ENCODE measurements at regions not wholly inside any gene's neighbourhood (a gene's known extent, or its start where the extent isn't known, plus 50 kb on each side); places are given as distances from the start of the nearest gene placed in this dataset.

DNA sequence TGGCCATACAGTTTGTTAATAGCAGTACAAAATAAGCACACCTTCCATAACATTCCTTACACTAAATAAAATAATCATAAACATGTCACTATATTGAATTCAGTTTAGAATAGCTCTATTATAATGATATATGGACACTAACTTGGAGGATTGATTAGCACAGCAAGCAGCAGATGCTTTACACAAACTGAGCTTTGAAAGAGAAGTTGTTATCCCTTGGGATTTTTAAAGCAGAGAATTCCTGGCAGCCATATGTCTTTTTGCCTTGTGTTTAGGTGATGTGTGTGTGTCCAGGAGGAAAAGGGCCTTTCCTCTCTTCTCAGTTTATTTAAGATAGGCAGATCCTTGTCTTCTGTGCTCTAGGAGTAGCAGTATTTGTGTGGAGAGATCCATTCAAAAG lies 232.2 kb upstream of the GRIN3A start:
- no peaks in the 10 kb centered on the region for H3K4me1 ChIP-seq (ENCODE audit: insufficient read depth, low read length, poor library complexity, severe bottlenecking)
- no peaks in the 10 kb centered on the region for H3K9me3 ChIP-seq (ENCODE audit: low read depth, low read length, poor library complexity, severe bottlenecking)
- POLR2A ChIA-PET (ENCODE audit: low non-redundant PET), result no interaction called here
- intact Hi-C loops (cut with micrococcal nuclease; ENCODE audit: unreplicated experiment), result loop anchor here (10.0 kb wide), 1 partner anchor 366 kb away; no protein-coding TSS in a partner anchor
- no TSS peak for BruUV-seq (replicated peaks)
- H3K27me3 ChIP-seq (replicated peaks; ENCODE audit: insufficient read depth, low read depth, low read length, poor library complexity), result no peaks in the 10 kb centered on the region
- no peak overlapping the region for H3K4me3 ChIP-seq (ENCODE audit: low read depth, low read length, poor library complexity, severe bottlenecking)
- CTCF ChIA-PET, result no interaction called here
- H3K27ac ChIP-seq (ENCODE audit: low read depth, low read length, poor library complexity, severe bottlenecking), result no peak overlapping the region
- no peak for DNase-seq (ENCODE audit: low spot score)
- TF ChIP-seq EZH2 (IDR thresholded peaks at IDR 0.05; ENCODE audit: borderline replicate concordance, low read depth, low read length, poor library complexity, severe bottlenecking), result no peak
- TF ChIP-seq, protein P1, sequence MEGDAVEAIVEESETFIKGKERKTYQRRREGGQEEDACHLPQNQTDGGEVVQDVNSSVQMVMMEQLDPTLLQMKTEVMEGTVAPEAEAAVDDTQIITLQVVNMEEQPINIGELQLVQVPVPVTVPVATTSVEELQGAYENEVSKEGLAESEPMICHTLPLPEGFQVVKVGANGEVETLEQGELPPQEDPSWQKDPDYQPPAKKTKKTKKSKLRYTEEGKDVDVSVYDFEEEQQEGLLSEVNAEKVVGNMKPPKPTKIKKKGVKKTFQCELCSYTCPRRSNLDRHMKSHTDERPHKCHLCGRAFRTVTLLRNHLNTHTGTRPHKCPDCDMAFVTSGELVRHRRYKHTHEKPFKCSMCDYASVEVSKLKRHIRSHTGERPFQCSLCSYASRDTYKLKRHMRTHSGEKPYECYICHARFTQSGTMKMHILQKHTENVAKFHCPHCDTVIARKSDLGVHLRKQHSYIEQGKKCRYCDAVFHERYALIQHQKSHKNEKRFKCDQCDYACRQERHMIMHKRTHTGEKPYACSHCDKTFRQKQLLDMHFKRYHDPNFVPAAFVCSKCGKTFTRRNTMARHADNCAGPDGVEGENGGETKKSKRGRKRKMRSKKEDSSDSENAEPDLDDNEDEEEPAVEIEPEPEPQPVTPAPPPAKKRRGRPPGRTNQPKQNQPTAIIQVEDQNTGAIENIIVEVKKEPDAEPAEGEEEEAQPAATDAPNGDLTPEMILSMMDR (conservative IDR thresholded peaks at IDR 0.05; ENCODE audit: low read depth, low read length), result no peak
- no peaks in the 10 kb centered on the region for H3K36me3 ChIP-seq (ENCODE audit: insufficient read depth, low read length, poor library complexity, severe bottlenecking)

GRCh38 chr9:101968392-101968791 lies 229.9 kb upstream of the GRIN3A start:
- TF ChIP-seq, protein P1 (conservative IDR thresholded peaks at IDR 0.05; ENCODE audit: low read depth, low read length), result no peak
- TF ChIP-seq EZH2 (IDR thresholded peaks at IDR 0.05; ENCODE audit: borderline replicate concordance, low read depth, low read length, poor library complexity, severe bottlenecking), result no peak
- H3K4me1 ChIP-seq (ENCODE audit: insufficient read depth, low read length, poor library complexity, severe bottlenecking), result no peaks in the 10 kb centered on the region
- H3K9me3 ChIP-seq (ENCODE audit: low read depth, low read length, poor library complexity, severe bottlenecking), result no peaks in the 10 kb centered on the region
- ChIA-PET POLR2A (ENCODE audit: low non-redundant PET) (no interaction called here), CTCF (no interaction called here)
- DNase-seq (ENCODE audit: low spot score), result no peak
- no peaks in the 10 kb centered on the region for H3K27me3 ChIP-seq (replicated peaks; ENCODE audit: insufficient read depth, low read depth, low read length, poor library complexity)
- H3K36me3 ChIP-seq (ENCODE audit: insufficient read depth, low read length, poor library complexity, severe bottlenecking), result no peaks in the 10 kb centered on the region
- no peak overlapping the region for H3K4me3 ChIP-seq (ENCODE audit: low read depth, low read length, poor library complexity, severe bottlenecking)
- intact Hi-C loops (cut with micrococcal nuclease; ENCODE audit: unreplicated experiment), result no loop called here
- no TSS peak for BruUV-seq (replicated peaks)
- H3K27ac ChIP-seq (ENCODE audit: low read depth, low read length, poor library complexity, severe bottlenecking), result no peak overlapping the region

DNA sequence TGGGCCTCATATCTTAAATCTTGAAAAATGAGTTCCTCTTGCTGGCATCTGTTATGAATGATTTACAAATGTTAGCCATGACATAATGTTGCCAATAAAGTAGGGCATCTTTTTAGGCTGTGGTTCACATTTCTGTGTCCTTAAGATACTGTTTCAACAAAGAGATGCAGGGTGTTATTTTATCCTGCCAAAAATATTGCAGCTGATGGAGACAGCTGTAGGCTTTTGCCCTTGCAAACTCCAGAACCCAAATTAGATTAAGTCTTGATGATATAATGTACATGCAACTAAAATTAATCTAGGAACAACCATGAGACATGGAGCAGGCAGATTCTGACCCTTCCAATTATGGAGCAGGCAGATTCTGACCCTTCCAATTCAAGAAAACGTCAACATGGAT lies 228.2 kb upstream of the GRIN3A start:
- DNase-seq (ENCODE audit: low spot score), result no peak
- TF ChIP-seq EZH2 (IDR thresholded peaks at IDR 0.05; ENCODE audit: borderline replicate concordance, low read depth, low read length, poor library complexity, severe bottlenecking), result no peak
- TF ChIP-seq, protein P1 (conservative IDR thresholded peaks at IDR 0.05; ENCODE audit: low read depth, low read length), result no peak
- BruUV-seq (replicated peaks), result no TSS peak
- POLR2A ChIA-PET (ENCODE audit: low non-redundant PET), result no interaction called here
- Histone ChIP-seq H3K27ac (ENCODE audit: low read depth, low read length, poor library complexity, severe bottlenecking) (no peak overlapping the region), H3K4me3 (ENCODE audit: low read depth, low read length, poor library complexity, severe bottlenecking) (no peak overlapping the region), H3K27me3 (replicated peaks; ENCODE audit: insufficient read depth, low read depth, low read length, poor library complexity) (no peaks in the 10 kb centered on the region), H3K36me3 (ENCODE audit: insufficient read depth, low read length, poor library complexity, severe bottlenecking) (no peaks in the 10 kb centered on the region), H3K9me3 (ENCODE audit: low read depth, low read length, poor library complexity, severe bottlenecking) (no peaks in the 10 kb centered on the region), H3K4me1 (ENCODE audit: insufficient read depth, low read length, poor library complexity, severe bottlenecking) (no peaks in the 10 kb centered on the region)
- CTCF ChIA-PET, result no interaction called here
- intact Hi-C loops (cut with micrococcal nuclease; ENCODE audit: unreplicated experiment), result no loop called here
